Hematopoietic multipotent progenitor cell treated with erythropoietin and hydrocortisone succinate and interleukin-3 and kit ligand, for 17 days (in vitro differentiated cells): ENCODE measurements at regions not wholly inside any gene's neighbourhood (a gene's known extent, or its start where the extent isn't known, plus 50 kb on each side); places are given as distances from the start of the nearest gene placed in this dataset.

ENCODE experiments used
- DNase-seq: peaks from one replicate; pipeline ENCODE4 v3.0.0-alpha.2; 2015; ENCODE audit warnings: low spot score

GRCh38 chr22:49051491-49052022, 776.1 kb downstream of the BRD1 start:
- DNase-seq, result no peak

GRCh38 chr22:49049691-49050090, 778.0 kb downstream of the BRD1 start:
- no peak for DNase-seq

GRCh38 chr22:49048591-49048990, 779.1 kb downstream of the BRD1 start:
- no peak for DNase-seq

- no peak for DNase-seq
Observed at GRCh38 chr22:49047447-49047846, 780.2 kb downstream of the BRD1 start.

GRCh38 chr22:49046546-49047361, 780.9 kb downstream of the BRD1 start:
- peak; percentile 13 for DNase-seq

GRCh38 chr22:49046000-49046545, 781.6 kb downstream of the BRD1 start:
- DNase-seq, result no peak

- no peak for DNase-seq
Observed at GRCh38 chr22:49045276-49045675, 782.4 kb downstream of the BRD1 start.

- DNase-seq, result no peak
Observed at GRCh38 chr22:49044776-49045175, 782.9 kb downstream of the BRD1 start.

GRCh38 chr22:49044091-49044490, 783.6 kb downstream of the BRD1 start:
- DNase-seq, result no peak

- DNase-seq, result no peak
Observed at GRCh38 chr22:49042877-49043859, 784.5 kb downstream of the BRD1 start.

GRCh38 chr22:49042066-49042465, 785.6 kb downstream of the BRD1 start:
- no peak for DNase-seq

GRCh38 chr22:49040754-49041467, 786.8 kb downstream of the BRD1 start:
- DNase-seq, result no peak

GRCh38 chr22:49040111-49040510, 787.6 kb downstream of the BRD1 start:
- no peak for DNase-seq

- no peak for DNase-seq
Observed at GRCh38 chr22:49039625-49040024, 788.0 kb downstream of the BRD1 start.

GRCh38 chr22:49037701-49038245, 789.9 kb downstream of the BRD1 start:
- no peak for DNase-seq

- DNase-seq, result no peak
Observed at GRCh38 chr22:49036513-49036912, 791.2 kb downstream of the BRD1 start.

GRCh38 chr22:49035818-49036457, 791.7 kb downstream of the BRD1 start:
- no peak for DNase-seq

GRCh38 chr22:49034836-49035817, 792.5 kb downstream of the BRD1 start:
- no peak for DNase-seq

- DNase-seq, result no peak
Observed at GRCh38 chr22:49033616-49034015, 794.1 kb downstream of the BRD1 start.

GRCh38 chr22:49032821-49033220, 794.9 kb downstream of the BRD1 start:
- no peak for DNase-seq
